ENCODE measurements at regions not wholly inside any gene's neighbourhood (a gene's known extent, or its start where the extent isn't known, plus 50 kb on each side); places are given as distances from the start of the nearest gene placed in this dataset.

DNA sequence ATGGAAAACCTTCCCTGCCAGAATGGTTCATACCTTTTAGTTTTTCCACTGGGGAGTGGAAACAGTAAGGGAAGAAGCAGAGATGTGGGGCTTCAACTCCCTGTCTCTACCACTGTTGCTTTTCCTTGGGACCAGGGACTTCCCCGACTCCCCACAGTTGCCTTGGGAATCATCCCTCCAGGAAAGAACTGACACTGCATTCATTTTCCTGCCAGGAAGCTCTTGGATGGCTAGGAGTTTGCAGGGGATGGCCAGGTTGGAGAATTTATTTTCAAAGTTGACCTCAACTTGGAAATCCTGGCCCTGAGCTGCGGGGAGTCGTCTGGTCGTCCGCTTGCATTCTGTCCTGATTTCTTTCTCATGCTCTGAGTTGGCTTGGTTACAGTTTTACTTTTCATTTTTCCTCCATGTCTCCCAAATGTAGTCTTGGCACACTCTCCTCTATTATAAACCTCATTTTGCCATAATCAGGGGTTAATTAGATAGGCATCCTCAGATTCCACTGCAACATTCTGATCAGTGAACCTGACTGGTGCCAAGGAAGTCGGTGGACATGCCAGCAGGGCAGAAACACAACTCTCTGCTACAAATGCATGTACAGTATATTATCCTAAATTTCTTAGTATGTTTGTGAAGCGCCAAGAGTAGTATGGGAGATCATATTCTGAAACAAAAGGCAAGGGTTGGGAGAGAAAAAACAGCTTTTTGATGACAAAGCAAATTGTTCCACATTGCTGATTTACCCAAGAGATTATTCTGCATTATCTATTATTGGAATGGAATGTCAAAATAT, 220.5 kb upstream of the XYLT1 start:
- 0 to 94% (median 60%) methylated on average over 1 to 7 of the region's 7 CpGs; no CpG with 5 or more reads in 1 of the 10 experiments for WGBS, 10 experiments
- in situ Hi-C loops (cut with MboI; ENCODE audit: low pct_unique_long_range_greater_than_20kb in 2 of 9, low sequenced_read_pairs in 9 of 9, unreplicated experiment in 9 of 9) = no loop called here
- Histone ChIP-seq H3K4me3 (no peak overlapping the region), H3K4me1 (replicated peaks in 1 of 2) (peaks cover 12 to 15% of the 10 kb centered on the region in 2 donors), H3K27ac (no peak overlapping the region)
- no peak for ATAC-seq (replicated peaks in 6 of 8)

DNA sequence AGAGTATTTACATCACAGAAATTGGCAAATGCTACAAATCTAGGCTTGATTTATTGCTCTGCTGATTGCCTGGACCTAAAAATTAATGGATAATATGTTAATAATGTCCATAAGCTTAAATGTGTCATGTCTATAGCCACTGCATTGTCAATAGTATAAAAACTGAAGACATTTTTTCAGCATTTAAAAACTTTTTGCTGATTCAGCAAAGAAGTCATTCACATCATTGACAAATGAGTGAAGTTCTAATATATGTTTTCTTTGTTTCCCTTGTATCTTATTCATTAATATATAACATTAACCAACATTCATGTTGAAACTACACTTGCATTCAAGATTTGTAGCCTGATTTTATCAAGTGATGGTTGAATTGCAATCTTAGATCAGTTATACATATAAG, 214.7 kb upstream of the XYLT1 start:
- H3K4me3 ChIP-seq = no peak overlapping the region
- no peak for ATAC-seq (replicated peaks in 6 of 8)
- H3K4me1 ChIP-seq (replicated peaks in 1 of 2) = peaks cover 0 to 9% of the 10 kb centered on the region in 2 donors
- in situ Hi-C loops (cut with MboI; ENCODE audit: low pct_unique_long_range_greater_than_20kb in 2 of 9, low sequenced_read_pairs in 9 of 9, unreplicated experiment in 9 of 9) = loop anchor here in 1 of 9 experiments (10.0 kb wide), 1 partner anchor 61 kb away; no protein-coding TSS in a partner anchor
- H3K27ac ChIP-seq = no peak overlapping the region

DNA sequence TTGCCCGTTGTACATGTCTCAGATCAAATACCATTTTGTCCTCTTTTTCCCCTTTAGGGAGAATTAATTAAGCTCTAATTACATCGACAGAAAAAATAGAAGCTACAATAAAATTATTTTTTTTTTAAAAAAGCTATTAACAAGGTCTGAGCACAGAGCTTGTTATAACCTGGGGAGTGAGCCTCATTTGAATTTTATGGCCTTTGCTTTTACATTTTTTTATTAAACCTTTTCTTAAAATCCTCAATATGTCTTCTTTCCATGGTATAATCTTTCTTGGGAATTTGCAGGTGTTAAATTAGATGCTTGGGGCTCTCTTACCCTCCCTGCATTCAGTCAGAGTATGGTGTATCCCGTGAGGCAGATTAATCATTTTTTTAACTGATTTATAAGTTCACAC, 212.5 kb upstream of the XYLT1 start:
- Histone ChIP-seq H3K4me1 (replicated peaks in 1 of 2) (peaks cover 0 to 9% of the 10 kb centered on the region in 2 donors), H3K4me3 (no peak overlapping the region), H3K27ac (no peak overlapping the region)
- in situ Hi-C loops (cut with MboI; ENCODE audit: low pct_unique_long_range_greater_than_20kb in 2 of 9, low sequenced_read_pairs in 9 of 9, unreplicated experiment in 9 of 9) = loop anchor here in 1 of 9 experiments (10.0 kb wide), 1 partner anchor 58 kb away; no protein-coding TSS in a partner anchor
- ATAC-seq (replicated peaks in 6 of 8) = no peak
- 0 to 80% (median 59%) methylated on average over 1 to 3 of the region's 3 CpGs for WGBS, 10 experiments

DNA sequence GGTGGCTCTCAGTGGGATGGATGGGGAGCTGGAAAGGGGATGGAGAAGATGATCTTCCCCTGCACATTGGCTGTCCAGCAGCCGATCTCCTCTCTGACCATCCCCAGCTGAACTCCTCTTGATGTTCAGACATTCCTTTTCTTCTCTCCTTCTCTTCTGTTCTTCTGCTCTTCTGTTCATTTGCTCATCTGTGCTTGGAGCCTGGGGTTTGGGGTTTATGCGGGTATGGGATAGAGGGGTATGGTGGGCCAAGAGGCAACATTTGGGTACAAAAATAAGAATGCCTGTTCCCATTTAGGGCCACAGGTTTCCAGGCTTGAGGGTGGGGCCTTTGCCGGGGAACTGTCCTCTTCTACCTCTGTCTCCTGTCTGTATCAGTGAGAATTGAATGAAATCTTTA, 205.4 kb upstream of the XYLT1 start:
- WGBS, 10 experiments = 70 to 100% (median 95%) methylated on average over 1 to 3 of the region's 3 CpGs; no CpG with 5 or more reads in 6 of the 10 experiments
- H3K27ac ChIP-seq = no peak overlapping the region
- no peak for ATAC-seq (replicated peaks in 6 of 8)
- H3K4me1 ChIP-seq (replicated peaks in 1 of 2) = no peaks in the 10 kb centered on the region
- H3K4me3 ChIP-seq = no peak overlapping the region
- in situ Hi-C loops (cut with MboI; ENCODE audit: low pct_unique_long_range_greater_than_20kb in 2 of 9, low sequenced_read_pairs in 9 of 9, unreplicated experiment in 9 of 9) = no loop called here

DNA sequence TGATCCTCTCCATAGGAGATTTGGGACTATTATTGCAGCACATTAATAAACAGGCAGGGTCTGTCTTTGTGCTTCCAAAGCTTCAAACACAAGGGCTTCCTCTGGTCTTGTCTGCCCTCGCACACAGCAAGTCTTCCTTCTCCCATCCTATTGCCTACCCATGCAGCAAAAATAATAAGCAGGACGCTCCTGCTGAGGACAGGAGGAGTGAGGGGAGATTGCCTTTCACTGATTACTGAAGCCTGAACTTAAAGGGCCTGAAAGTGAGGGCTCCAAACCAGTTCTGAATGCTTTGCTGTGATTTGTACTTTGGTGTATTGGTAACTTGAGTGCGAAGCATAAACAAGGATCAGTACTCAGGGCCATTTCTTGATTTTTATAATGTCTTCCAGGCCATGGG, 197.6 kb upstream of the XYLT1 start:
- Histone ChIP-seq H3K4me1 (replicated peaks in 1 of 2) (no peaks in the 10 kb centered on the region), H3K27ac (no peak overlapping the region), H3K4me3 (no peak overlapping the region)
- ATAC-seq (replicated peaks in 6 of 8) = no peak
- 17 to 93% (median 61%) methylated on average over 1 to 3 of the region's 3 CpGs; no CpG with 5 or more reads in 2 of the 10 experiments for WGBS, 10 experiments
- in situ Hi-C loops (cut with MboI; ENCODE audit: low pct_unique_long_range_greater_than_20kb in 2 of 9, low sequenced_read_pairs in 9 of 9, unreplicated experiment in 9 of 9) = loop anchor here in 1 of 9 experiments (25.0 kb wide), 1 partner anchor 94 kb away; no protein-coding TSS in a partner anchor

DNA sequence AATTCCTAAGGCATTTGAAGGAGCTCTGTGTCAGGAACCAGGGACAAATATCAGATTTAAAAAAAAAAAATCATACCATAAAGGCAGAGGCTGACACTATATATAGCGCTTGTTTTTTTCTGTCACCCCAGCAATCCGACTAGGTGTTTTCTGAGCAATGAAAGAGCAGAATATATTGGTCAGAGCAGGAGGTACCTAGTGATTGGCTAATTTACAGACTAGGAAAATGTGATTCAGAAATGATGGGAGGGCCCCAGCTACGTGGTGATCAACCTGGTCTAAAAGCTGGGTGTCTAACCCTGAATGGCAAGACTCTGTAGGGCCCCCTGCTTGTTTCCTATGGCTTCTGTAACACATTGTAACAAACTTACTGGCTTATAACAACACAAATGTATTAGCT, 195.5 kb upstream of the XYLT1 start:
- ATAC-seq (replicated peaks in 6 of 8) = no peak
- no peak overlapping the region for H3K27ac ChIP-seq
- no peaks in the 10 kb centered on the region for H3K4me1 ChIP-seq (replicated peaks in 1 of 2)
- in situ Hi-C loops (cut with MboI; ENCODE audit: low pct_unique_long_range_greater_than_20kb in 2 of 9, low sequenced_read_pairs in 9 of 9, unreplicated experiment in 9 of 9) = loop anchor here in 1 of 9 experiments (25.0 kb wide), 1 partner anchor 96 kb away; no protein-coding TSS in a partner anchor
- 20 to 93% (median 81%) methylated on average over 1 to 3 of the region's 3 CpGs; no CpG with 5 or more reads in 3 of the 10 experiments for WGBS, 10 experiments
- no peak overlapping the region for H3K4me3 ChIP-seq

DNA sequence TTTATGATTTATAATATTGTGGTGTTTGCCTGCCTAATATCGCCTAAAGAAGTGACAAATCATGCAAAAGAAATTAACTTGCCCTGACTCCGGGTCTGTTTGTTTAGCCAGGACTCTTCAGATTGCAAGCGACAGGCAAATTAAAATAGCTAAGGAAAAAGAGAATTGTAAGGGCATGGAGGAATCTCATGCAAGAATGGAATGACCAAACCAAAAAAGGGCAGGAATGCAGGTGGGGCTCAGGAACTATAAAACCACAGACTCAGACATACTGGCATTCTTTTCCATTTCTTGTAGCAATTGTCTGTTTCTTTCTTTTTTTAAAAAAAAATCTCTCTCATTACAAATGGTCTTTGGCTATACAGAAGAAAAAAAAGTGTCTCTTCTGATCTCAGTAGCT, 188.1 kb upstream of the XYLT1 start:
- Histone ChIP-seq H3K4me3 (no peak overlapping the region), H3K4me1 (replicated peaks in 1 of 2) (peaks cover 0 to 26% of the 10 kb centered on the region in 2 donors), H3K27ac (no peak overlapping the region)
- 0 to 68% (median 49%) methylated on average over 1 to 3 of the region's 3 CpGs; no CpG with 5 or more reads in 1 of the 10 experiments for WGBS, 10 experiments
- ATAC-seq (replicated peaks in 6 of 8) = peak in 1 of 8 experiments; percentile 34
- in situ Hi-C loops (cut with MboI; ENCODE audit: low pct_unique_long_range_greater_than_20kb in 2 of 9, low sequenced_read_pairs in 9 of 9, unreplicated experiment in 9 of 9) = loop anchor here in 1 of 9 experiments (25.0 kb wide), 1 partner anchor 103 kb away; no protein-coding TSS in a partner anchor

DNA sequence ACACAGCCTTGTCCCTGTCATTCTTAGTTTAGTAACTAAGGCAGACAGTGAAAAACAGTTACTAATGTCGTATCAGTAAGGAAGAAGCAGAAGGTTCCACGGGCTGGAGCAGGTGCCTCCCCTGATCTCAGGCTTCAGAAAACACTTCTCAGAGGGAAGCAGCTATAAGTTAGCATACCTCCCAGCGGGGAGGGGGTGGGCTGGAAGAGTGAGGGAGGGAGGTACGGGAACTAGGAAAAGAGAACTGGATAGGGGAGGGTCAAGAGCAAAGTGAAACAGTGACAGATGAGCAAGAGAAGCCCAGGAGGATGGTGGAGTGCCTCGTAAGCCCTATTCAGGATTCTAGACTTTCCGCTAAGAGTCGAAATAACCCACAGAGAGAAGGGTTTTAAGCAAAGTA, 186.3 kb upstream of the XYLT1 start:
- H3K4me3 ChIP-seq = no peak overlapping the region
- in situ Hi-C loops (cut with MboI; ENCODE audit: low pct_unique_long_range_greater_than_20kb in 2 of 9, low sequenced_read_pairs in 9 of 9, unreplicated experiment in 9 of 9) = loop anchor here in 1 of 9 experiments (25.0 kb wide), 1 partner anchor 105 kb away; no protein-coding TSS in a partner anchor
- no peak overlapping the region for H3K27ac ChIP-seq
- ATAC-seq (replicated peaks in 6 of 8) = peak in 3 of 8 experiments; percentile 24 to 42 (median 28)
- 0 to 63% (median 25%) methylated on average over 1 to 4 of the region's 7 CpGs; no CpG with 5 or more reads in 4 of the 10 experiments for WGBS, 10 experiments
- H3K4me1 ChIP-seq (replicated peaks in 1 of 2) = peaks cover 0 to 28% of the 10 kb centered on the region in 2 donors

DNA sequence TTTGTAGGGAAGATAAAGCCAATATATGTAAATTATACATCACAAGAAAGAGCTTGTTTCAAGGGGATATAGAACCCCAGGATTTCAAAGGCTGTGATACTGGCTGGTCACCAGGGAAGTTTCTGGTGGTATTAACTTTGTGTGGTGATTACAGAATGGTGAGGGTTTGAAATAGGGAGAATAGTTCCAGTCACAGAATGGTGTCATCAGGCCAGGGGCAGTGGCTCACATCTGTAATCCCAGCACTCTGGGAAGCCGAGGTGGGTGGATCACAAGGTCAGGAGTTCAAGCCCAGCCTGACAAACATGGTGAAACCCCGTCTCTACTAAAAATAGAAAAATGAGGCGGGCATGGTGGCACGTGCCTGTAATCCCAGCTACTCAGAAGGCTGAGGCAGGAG, 183.8 kb upstream of the XYLT1 start:
- ATAC-seq (replicated peaks in 6 of 8) = peak in 3 of 8 experiments; percentile 14 to 72 (median 57)
- Histone ChIP-seq H3K27ac (no peak overlapping the region), H3K4me3 (no peak overlapping the region), H3K4me1 (replicated peaks in 1 of 2) (peaks cover 0 to 31% of the 10 kb centered on the region in 2 donors)
- in situ Hi-C loops (cut with MboI; ENCODE audit: low pct_unique_long_range_greater_than_20kb in 2 of 9, low sequenced_read_pairs in 9 of 9, unreplicated experiment in 9 of 9) = loop anchor here in 1 of 9 experiments (25.0 kb wide), 1 partner anchor 108 kb away; no protein-coding TSS in a partner anchor
- WGBS, 10 experiments = 20 to 77% (median 57%) methylated on average over 1 to 4 of the region's 4 CpGs; no CpG with 5 or more reads in 4 of the 10 experiments

DNA sequence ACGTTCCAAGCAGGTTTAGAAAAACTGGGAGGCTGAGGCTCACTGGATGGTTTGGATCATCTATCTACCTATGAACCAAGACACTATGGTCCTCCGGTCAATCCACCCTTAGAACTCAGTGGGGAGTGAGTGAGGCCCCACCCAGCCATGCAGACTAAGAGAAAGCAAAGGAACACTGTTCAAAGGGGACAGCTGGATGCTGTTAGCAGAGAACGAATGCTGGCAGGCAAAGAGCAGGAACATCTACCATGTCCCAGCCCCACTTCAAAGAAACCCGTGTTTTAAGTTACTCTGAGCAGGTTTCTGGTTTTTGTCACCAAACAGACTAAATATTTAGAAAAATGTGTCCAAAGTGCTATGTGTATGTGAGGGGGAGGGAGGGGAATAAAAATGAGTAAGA, 183.4 kb upstream of the XYLT1 start:
- Histone ChIP-seq H3K4me1 (replicated peaks in 1 of 2) (peaks cover 0 to 31% of the 10 kb centered on the region in 2 donors), H3K4me3 (no peak overlapping the region), H3K27ac (no peak overlapping the region)
- 0 to 100% (median 61%) methylated on average over 1 to 4 of the region's 4 CpGs for WGBS, 10 experiments
- in situ Hi-C loops (cut with MboI; ENCODE audit: low pct_unique_long_range_greater_than_20kb in 2 of 9, low sequenced_read_pairs in 9 of 9, unreplicated experiment in 9 of 9) = loop anchor here in 1 of 9 experiments (25.0 kb wide), 1 partner anchor 108 kb away; no protein-coding TSS in a partner anchor
- ATAC-seq (replicated peaks in 6 of 8) = peak in 2 of 8 experiments; percentile 51 to 64

DNA sequence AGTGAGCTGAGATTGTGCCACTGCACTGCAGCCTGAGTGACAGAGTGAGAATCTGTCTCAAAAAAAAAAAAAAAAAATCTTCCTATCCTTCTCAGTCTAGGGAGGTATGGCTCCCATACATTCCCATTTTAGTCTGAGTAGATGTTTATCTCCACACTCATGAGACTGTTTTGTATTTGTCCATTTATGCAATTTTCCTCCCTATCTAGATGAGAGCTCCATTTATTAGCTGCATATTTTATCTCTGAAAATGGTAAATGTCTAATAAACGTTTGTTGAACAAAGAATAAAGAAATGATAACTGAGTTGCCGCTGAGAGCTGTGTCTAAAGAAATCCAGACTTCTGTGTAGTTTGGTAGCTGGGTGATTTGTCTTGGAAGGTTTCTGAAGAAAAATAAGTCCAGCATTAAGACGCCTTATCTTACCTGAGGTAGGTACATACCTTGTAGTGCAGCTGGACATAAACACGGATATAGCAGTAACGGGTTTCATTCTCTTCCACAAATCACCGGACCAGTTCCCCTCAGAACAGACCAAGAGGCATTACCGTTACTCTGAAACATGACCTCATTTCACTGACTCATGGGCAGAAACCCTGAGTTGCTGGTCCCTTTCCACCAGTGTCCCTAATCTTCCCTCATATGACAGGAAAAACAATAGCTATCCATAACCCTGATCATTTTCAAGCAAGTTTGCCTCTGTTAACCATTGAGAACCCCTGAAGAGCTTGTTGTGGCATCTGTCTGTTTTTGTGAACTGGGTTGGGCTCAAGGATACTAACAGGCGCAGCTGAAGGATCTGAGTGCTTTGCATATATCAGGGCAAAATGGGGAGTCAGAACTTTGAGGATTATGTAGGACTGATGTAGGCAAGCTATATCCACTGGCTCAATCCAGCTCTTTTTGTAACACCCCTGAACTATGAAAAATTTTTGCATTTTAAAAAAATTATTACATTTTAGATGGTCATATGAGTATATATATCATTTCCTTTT, 177.4 kb upstream of the XYLT1 start:
- in situ Hi-C loops (cut with MboI; ENCODE audit: low pct_unique_long_range_greater_than_20kb in 2 of 9, low sequenced_read_pairs in 9 of 9, unreplicated experiment in 9 of 9) = loop anchor here in 1 of 9 experiments (25.0 kb wide), 1 partner anchor 111 kb away; no protein-coding TSS in a partner anchor
- Histone ChIP-seq H3K4me3 (no peak overlapping the region), H3K27ac (no peak overlapping the region), H3K4me1 (replicated peaks in 1 of 2) (peaks cover 0 to 13% of the 10 kb centered on the region in 2 donors)
- ATAC-seq (replicated peaks in 6 of 8) = peak in 6 of 8 experiments; percentile 51 to 94 (median 66)
- 15 to 90% (median 88%) methylated on average over 2 to 8 of the region's 8 CpGs; no CpG with 5 or more reads in 2 of the 10 experiments for WGBS, 10 experiments

DNA sequence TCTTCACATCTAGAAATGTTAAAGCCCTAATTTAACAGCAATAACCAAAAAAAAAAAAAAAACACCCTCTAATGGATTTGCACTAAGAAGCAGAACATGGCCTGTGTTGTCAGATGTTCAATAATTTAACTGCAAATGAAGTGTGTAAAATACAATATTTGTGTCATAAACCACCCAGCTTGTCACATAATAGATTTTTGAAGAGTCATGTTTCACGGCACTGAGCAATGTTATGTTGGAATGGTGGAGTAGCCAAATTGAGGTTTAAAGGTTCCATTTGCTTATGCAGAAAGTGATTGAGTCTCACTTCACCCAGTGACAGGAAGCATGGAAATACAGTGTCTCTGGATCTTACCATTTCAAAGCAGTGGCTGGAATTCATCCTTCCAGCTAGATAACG, 173.2 kb upstream of the XYLT1 start:
- H3K4me3 ChIP-seq = no peak overlapping the region
- peaks cover 0 to 12% of the 10 kb centered on the region in 2 donors for H3K4me1 ChIP-seq (replicated peaks in 1 of 2)
- peak in 4 of 8 experiments; percentile 27 to 73 (median 48) for ATAC-seq (replicated peaks in 6 of 8)
- 29 to 86% (median 61%) methylated on average over 1 to 2 of the region's 2 CpGs; no CpG with 5 or more reads in 4 of the 10 experiments for WGBS, 10 experiments
- in situ Hi-C loops (cut with MboI; ENCODE audit: low pct_unique_long_range_greater_than_20kb in 2 of 9, low sequenced_read_pairs in 9 of 9, unreplicated experiment in 9 of 9) = loop anchor here in 1 of 9 experiments (25.0 kb wide), 1 partner anchor 107 kb away; no protein-coding TSS in a partner anchor
- H3K27ac ChIP-seq = peak overlapping the region; percentile 34 to 48
